Prostate gland (tissue), 2 donors: ENCODE measurements at regions not wholly inside any gene's neighbourhood (a gene's known extent, or its start where the extent isn't known, plus 50 kb on each side); places are given as distances from the start of the nearest gene placed in this dataset.

Experiments used
- POLR2A ChIP-seq: fragments of 450-650 bp; IDR thresholded peaks from one replicate; pipeline ENCODE4 v1.6.1; 2016; ENCODE audit warnings: antibody characterized with exemption, mild to moderate bottlenecking
- POLR2AphosphoS5 ChIP-seq: sonication (generic); formaldehyde crosslinking; IDR thresholded peaks from one replicate; pipeline ENCODE4 v1.6.1; 2017; ENCODE audit warnings: antibody characterized with exemption
- TF ChIP-seq, protein P1 (sequence below), 4 experiments: fragments of 200-600 bp in 2 of 4; fragments of 450-650 bp in 2 of 4; sonication (generic) in 2 of 4; IDR thresholded peaks; 1 replicate in 3 of 4; 2 replicates in 1 of 4; pipeline ENCODE4 v1.5.1; 2016 to 2019; ENCODE audit warnings: antibody characterized with exemption in 4 of 4, mild to moderate bottlenecking in 2 of 4, moderate library complexity in 2 of 4

GRCh38 chr2:161104054-161104553 is 56.1 kb upstream of the TANK start:
- TF ChIP-seq, protein P1, sequence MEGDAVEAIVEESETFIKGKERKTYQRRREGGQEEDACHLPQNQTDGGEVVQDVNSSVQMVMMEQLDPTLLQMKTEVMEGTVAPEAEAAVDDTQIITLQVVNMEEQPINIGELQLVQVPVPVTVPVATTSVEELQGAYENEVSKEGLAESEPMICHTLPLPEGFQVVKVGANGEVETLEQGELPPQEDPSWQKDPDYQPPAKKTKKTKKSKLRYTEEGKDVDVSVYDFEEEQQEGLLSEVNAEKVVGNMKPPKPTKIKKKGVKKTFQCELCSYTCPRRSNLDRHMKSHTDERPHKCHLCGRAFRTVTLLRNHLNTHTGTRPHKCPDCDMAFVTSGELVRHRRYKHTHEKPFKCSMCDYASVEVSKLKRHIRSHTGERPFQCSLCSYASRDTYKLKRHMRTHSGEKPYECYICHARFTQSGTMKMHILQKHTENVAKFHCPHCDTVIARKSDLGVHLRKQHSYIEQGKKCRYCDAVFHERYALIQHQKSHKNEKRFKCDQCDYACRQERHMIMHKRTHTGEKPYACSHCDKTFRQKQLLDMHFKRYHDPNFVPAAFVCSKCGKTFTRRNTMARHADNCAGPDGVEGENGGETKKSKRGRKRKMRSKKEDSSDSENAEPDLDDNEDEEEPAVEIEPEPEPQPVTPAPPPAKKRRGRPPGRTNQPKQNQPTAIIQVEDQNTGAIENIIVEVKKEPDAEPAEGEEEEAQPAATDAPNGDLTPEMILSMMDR (IDR thresholded peaks at IDR 0.05) = no peak
- no peak for TF ChIP-seq POLR2AphosphoS5
- no peak for TF ChIP-seq POLR2A
